ENCODE measurements at regions not wholly inside any gene's neighbourhood (a gene's known extent, or its start where the extent isn't known, plus 50 kb on each side); places are given as distances from the start of the nearest gene placed in this dataset.
"Not testable (repeated sequence)": the region's sequence is repeated elsewhere in the genome, so short reads cannot be mapped to it uniquely, and the experiment has no call there.

- DNase-seq: no peak
Observed at GRCh38 chr5:94025788-94026473, 284.5 kb upstream of the POU5F2 start.

GRCh38 chr5:94024620-94025019 lies 283.2 kb upstream of the POU5F2 start:
- DNase-seq: no peak

DNA sequence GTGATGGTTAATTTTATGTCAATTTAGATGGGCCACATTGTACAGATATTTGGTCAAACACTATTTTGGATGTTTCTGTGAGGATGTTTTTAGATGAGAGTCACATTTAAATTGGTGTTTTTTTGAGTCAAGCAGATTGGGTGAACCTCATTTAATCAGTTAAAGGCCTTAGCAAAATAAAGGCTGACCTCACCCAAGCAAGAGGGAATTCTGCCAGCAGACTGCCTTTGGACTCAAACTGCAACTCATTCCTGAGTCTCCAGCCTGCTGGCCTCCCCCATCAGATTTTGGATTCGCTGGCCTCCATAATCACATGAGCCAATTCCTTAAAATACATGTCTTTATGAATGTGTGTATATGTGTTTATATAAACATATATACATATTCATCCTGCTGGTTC lies 282.7 kb upstream of the POU5F2 start:
- DNase-seq: no peak

- DNase-seq: no peak
Observed at GRCh38 chr5:94021246-94021645, 279.8 kb upstream of the POU5F2 start.

DNA sequence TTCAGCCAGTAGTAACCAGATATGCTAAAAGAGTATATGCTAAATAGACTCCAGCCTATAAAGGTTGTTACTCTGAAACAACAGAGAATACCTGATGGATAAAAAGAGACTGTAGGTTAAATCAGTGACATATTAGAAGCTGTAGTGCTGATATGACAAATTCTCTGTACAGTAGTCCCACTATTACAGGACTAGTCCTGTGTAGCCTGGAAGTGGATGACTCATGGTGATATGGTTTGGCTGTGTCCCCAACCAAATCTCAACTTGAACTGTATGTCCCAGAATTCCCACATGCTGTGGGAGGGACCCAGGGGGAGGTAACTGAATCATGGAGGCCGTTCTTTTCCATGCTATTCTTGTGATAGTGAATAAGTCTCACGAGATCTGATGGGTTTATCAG lies 276.2 kb upstream of the POU5F2 start:
- DNase-seq: no peak

- DNase-seq: no peak
Observed at GRCh38 chr5:94010814-94011213, 269.4 kb upstream of the POU5F2 start.

GRCh38 chr5:94009161-94009560 lies 267.8 kb upstream of the POU5F2 start:
- DNase-seq: no peak

GRCh38 chr5:93998951-93999455 lies 257.6 kb upstream of the POU5F2 start:
- DNase-seq: no peak

- no peak for DNase-seq
Observed at GRCh38 chr5:93997562-93997961, 256.2 kb upstream of the POU5F2 start.

DNA sequence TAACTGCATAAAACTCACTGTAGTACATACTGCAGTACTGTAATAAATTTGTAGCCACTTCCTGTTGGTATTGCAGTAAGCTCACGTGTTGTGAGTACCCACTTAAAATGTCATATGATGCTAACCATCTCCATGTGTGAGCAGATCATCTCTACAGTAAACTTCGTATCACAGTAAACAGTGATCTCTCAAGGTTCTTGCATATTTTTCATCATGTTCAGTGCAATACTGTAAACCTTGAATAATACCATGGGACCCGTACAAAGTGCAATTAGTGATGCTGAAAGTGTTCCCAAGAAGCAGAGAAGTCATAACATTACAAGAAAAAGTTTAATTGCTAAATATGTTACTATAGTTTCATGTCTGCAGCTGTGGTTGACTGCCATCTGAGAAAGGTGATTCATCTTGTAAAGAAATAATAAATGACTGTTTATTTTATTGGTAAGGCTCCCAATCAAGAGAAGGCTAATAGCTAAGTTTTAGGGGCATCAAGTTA lies 253.8 kb upstream of the POU5F2 start:
- DNase-seq: no peak

DNA sequence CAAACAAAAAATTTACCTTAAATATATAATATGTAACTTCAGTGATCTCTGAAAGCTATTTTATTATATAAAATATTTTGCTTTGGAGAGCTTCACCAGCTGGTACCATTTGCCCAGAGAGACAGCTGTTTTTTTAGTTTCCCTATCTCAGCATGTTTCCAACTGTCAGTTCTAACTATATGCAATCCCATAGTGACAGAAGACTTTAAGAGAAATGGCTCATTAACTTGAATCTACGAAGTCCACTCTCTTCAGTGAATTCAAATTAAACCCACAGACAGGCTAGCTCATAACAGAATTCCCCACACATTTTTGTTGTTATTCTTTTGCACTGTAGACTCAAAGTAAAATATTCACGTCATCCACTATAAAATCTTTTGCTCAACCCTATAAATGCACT lies 251.8 kb upstream of the POU5F2 start:
- peak; percentile 12 for DNase-seq

DNA sequence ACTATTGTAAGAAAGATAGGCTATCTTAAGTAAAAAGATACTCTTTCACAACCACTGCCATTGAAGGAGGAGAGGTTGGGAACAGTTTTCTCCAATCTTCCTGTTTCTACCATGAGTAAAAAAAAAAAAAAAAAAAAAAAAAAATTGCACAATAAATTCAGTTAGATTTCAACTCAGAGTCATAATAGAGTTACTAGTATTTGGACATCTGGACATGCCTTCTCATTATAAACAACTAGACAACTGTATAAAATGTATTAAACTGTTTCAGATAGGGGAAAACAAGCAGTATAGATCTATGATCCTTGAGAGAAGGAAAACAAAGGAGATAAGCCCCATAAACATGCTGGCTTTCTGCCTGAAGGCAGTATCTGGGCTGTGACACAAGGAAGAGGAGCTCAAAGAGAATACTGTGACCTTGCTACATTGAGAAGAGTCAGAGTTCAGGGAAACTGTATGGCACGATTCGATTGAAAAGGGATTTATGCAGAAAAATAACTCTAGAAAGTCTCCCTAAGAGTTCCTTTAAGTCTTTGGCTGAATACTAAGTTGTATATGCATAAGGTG lies 249.2 kb upstream of the POU5F2 start:
- no peak for DNase-seq

DNA sequence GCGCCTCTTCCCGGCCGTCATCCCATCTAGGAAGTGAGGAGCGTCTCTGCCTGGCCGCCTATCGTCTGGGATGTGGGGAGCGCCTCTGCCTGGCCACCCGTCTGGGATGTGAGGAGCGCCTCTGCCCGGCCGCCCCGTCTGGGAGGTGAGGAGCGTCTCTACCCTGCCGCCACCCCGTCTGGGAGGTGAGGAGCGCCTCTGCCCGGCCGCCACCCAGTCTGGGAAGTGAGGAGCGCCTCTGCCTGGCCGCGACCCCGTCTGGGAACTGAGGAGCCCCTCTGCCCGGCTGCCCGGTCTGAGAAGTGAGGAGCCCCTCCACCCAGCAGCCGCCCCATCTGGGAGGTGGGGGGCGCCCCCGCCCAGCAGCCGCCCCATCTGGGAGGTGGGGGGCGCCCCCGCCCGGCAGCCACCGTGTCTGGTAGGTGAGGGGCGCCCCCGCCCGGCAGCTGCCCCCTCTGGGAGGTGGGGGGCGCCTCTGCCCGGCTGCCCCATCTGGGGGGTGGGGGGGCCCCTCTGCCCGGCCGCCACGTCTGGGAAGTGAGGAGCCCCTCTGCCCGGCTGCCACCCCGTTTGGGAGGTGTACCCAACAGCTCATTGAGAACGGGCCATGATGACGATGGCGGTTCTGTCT lies 244.7 kb upstream of the POU5F2 start:
- DNase-seq: not testable (repeated sequence)

DNA sequence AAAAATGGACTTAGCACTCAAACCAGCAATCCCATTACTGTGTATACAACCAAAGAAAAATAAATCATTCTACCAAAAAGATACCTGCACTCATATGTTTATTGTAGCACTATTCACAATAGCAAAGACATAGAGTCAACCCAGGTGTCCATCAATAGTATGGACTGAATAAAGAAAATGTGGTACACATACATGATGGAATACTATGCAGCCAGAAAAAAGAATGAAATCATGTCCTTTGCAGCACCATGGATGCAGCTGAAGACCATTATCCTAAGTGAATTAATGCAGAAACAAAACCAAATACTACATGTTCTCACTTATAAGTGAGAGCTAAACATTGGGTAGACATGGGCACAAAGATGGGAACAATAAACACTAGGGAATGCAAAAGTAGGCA lies 236.8 kb upstream of the POU5F2 start:
- DNase-seq: no peak

DNA sequence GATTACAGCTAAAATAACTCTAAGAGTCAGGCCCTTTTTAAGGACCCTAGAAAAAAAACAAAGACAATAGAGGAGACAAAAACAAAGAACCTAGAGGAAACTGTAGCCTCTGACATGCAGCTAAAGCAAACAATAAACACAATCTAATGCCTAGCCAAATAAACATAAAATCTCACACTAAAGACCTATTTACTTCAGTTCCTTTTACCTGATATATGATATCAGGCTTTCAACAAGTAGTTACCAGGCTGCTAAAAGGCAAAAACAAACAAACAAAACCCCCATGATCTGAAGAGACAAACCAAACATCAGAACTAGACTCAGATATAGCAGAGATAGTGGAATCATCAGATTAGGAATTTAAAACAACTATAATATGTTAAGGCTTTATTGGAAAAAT lies 226.5 kb upstream of the POU5F2 start:
- no peak for DNase-seq

DNA sequence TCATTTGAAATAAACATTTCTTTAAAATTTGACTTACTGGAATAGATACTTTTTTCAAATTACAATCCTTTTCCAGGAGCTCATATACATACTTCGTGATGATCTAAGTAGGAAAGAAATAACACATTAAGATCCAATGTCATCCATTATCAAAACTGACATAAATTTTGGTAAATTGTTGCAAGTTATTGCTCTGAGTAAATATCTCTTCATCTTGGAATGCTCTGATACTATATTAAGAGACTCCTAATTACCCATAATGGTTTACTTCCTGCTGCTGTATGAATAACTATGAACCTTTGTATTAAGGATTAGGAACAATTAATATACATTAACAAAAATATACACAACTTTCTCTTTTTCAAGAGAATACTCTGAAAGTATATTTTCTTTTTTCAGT lies 223.0 kb upstream of the POU5F2 start:
- DNase-seq: no peak

- DNase-seq: no peak
Observed at GRCh38 chr5:93960042-93960441, 218.6 kb upstream of the POU5F2 start.

DNA sequence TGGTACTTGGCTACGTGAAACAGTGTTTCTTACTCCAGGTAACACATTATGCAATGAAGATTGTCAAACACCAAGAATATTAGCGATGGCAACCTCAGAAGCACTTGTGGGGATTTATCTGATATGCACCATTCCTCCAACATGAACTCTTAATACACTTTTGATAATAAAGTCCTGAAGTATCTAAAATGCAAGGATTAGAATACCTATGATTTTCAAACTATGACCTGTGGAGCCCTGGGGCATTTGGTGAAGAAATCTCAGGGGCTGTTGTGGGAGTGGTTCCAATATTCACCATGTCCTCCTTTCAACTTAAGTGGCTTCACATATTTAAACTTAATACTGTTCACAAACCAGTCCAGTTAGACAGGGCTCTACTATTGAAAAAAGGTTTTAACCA lies 214.6 kb upstream of the POU5F2 start:
- no peak for DNase-seq

DNA sequence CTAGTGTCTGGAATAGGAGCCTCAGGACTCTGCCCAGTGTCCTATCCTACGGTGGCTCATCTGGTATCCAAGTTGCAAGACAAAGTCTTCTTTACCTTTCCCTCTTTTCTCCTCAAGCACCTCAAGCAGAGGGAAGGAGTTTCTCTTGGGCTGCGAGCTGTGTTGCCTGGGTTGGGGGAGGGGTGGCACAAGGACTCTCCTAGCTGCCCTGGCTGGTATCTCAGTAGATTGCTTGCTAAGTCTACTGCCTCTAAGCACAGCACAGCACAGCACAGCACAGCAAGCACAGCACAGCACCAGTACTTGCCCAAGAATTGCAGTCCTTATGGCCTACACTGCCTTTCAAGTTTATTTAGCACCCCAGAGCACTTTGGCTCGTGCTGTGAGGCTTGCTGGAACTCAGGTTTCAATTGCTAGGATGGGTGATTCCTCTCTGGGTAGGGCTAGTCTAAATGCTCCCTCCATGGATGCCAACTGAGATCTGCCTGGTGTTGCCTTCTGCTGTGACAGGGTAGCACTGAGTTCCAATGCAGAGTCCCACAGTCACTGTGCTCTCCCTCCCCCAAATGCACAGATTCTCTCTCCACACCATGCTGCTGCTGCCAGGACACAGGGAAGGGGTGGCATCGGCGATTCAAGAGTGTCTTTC lies 213.1 kb upstream of the POU5F2 start:
- DNase-seq: no peak

GRCh38 chr5:93953442-93953841 lies 212.0 kb upstream of the POU5F2 start:
- no peak for DNase-seq

DNA sequence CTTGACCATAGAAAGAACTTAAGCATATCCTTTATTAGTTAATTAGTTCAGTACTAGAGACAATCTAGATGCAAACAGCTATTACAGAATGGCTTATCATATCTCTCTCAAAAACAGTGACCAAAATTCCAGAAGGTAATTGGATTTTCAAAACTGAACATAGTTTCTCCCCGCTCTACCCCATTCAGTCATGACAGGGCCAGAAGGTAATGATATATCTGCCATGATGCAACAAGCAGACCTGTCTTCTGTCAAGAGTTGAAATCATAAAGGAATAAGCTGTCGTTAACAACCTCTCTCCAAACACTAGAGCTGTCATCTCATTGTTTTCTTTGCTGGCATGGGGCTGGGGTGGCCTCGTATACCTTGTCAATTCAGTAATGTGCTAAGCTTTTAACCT lies 200.5 kb upstream of the POU5F2 start:
- no peak for DNase-seq

GRCh38 chr5:93933269-93933668 lies 191.9 kb upstream of the POU5F2 start:
- DNase-seq: not testable (repeated sequence)

DNA sequence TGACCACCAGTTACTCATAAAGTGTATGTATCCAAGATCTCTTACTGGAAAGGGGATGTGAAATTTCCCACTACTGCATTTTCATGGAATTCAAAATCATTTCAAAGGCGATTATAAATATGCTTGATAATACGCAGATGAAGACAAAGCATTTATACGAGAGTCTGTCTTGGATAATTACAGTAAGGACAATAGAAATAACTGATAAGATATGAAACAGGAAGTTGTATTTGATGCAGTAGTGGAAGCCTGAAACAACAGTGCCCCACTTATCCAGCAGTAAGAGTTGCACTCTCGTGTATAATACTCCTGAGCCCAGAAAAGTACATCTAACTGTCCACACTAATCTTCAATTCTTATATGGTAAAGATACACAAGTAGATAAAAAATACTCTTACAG lies 188.7 kb upstream of the POU5F2 start:
- no peak for DNase-seq

DNA sequence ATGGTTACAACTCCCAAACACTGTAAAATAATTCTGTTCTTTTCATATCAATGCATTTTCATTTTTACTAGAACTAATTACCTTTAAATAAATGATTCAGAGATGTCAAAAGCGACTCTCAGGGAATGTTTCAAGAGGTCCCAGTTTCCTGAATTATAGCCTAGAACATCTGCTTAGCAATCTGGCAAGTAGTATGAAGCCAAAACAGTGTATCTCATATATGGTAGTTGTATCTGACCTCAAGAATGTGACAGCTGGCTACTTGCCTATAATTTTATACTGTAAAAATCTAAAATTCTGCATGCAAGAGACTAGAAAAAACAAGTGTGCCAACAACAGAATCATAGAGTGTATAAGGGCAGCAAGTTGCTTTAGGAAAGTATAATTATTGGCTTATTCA lies 187.7 kb upstream of the POU5F2 start:
- DNase-seq: peak; percentile 94

Measured in NCI-H1694 treated with DMSO at 0.1 percent for 48 hours (cell line).